MM.1S (cell line): ENCODE measurements at regions not wholly inside any gene's neighbourhood (a gene's known extent, or its start where the extent isn't known, plus 50 kb on each side); places are given as distances from the start of the nearest gene placed in this dataset.

Experiments
- EZH2 ChIP-seq: fragments of 300-600 bp; sonication (generic); optimal IDR thresholded peaks from 2 replicates; pipeline ENCODE3; 2017; ENCODE audit warnings: low read depth, mild to moderate bottlenecking, antibody characterized with exemption, low read length, mixed read lengths
- TF ChIP-seq, protein P1 (sequence below): fragments of 300-600 bp; sonication (generic); IDR thresholded peaks from 2 replicates; pipeline ENCODE4 v1.5.1; 2016; ENCODE audit warnings: antibody characterized with exemption, low read length, mixed read lengths

DNA sequence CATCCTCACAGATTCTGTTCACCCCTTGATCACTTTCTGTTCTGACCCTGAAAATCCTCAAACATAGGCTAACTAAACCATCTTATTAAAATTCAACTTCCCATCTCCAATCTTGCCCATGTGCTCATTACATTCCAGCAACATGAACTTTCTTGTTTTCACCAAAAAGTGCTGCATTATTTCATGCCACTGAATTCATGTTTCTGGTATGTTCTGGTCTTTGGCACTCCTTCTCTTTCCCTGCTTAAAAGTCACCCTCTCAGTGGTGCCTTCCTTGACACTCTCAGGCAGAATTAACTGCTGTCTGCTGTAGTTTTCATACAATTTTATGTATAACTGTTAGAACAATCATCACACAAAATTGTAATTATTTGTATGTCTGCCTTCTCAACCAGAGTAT is 247.7 kb upstream of the RBMS1 start:
- TF ChIP-seq, protein P1, sequence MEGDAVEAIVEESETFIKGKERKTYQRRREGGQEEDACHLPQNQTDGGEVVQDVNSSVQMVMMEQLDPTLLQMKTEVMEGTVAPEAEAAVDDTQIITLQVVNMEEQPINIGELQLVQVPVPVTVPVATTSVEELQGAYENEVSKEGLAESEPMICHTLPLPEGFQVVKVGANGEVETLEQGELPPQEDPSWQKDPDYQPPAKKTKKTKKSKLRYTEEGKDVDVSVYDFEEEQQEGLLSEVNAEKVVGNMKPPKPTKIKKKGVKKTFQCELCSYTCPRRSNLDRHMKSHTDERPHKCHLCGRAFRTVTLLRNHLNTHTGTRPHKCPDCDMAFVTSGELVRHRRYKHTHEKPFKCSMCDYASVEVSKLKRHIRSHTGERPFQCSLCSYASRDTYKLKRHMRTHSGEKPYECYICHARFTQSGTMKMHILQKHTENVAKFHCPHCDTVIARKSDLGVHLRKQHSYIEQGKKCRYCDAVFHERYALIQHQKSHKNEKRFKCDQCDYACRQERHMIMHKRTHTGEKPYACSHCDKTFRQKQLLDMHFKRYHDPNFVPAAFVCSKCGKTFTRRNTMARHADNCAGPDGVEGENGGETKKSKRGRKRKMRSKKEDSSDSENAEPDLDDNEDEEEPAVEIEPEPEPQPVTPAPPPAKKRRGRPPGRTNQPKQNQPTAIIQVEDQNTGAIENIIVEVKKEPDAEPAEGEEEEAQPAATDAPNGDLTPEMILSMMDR: no peak
- no peak for TF ChIP-seq EZH2
